BJ (cell line): ENCODE measurements at regions not wholly inside any gene's neighbourhood (a gene's known extent, or its start where the extent isn't known, plus 50 kb on each side); places are given as distances from the start of the nearest gene placed in this dataset. TPM values are rescaled to one million over a fixed set of nuclear protein-coding genes. Genes with fewer than 3 reads are reported as not detected.

Experiments used
- small RNA-seq: library from RNA; depleted of rRNA; stranded (forward); fragments of <200 nt; gene quantifications from one replicate; pipeline ENCODE3, GENCODE V24; 2012; ENCODE audit warnings: low replicate concordance, low read depth; ENCODE audit not compliant: insufficient read length

Small RNA genes in the stretch of these regions (small RNA-seq; reads per million reads assigned to genes)
- gene CYP3A54P: not detected
